Suprapubic skin (tissue), 4 donors: ENCODE measurements at regions not wholly inside any gene's neighbourhood (a gene's known extent, or its start where the extent isn't known, plus 50 kb on each side); places are given as distances from the start of the nearest gene placed in this dataset.
A peak's percentile ranks its signal among the peaks of the same experiment; 100 is the strongest.
"Not testable (repeated sequence)": the region's sequence is repeated elsewhere in the genome, so short reads cannot be mapped to it uniquely, and the experiment has no call there.

Experiments
- DNase-seq, 2 donors: peaks; one replicate each; pipeline ENCODE4 v3.0.0-alpha.2; 2019; ENCODE audit warnings: low spot score in 2 of 2
- H3K27ac ChIP-seq: fragments of 200-600 bp; sonication (generic); one replicate; pipeline ENCODE4 v1.5.1; 2019
- H3K27me3 ChIP-seq: fragments of 200-600 bp; sonication (generic); one replicate; pipeline ENCODE4 v1.5.1; 2019
- H3K36me3 ChIP-seq: fragments of 200-600 bp; sonication (generic); one replicate; pipeline ENCODE4 v1.5.1; 2019
- H3K4me1 ChIP-seq: fragments of 200-600 bp; sonication (generic); one replicate; pipeline ENCODE4 v1.5.1; 2019
- H3K4me3 ChIP-seq: fragments of 200-600 bp; sonication (generic); one replicate; pipeline ENCODE4 v1.5.1; 2019; ENCODE audit warnings: mild to moderate bottlenecking
- H3K9me3 ChIP-seq: fragments of 200-600 bp; sonication (generic); one replicate; pipeline ENCODE4 v1.5.1; 2019
- EP300 ChIP-seq: sonication (generic); formaldehyde crosslinking; IDR thresholded peaks from one replicate; pipeline ENCODE4 v1.6.1; 2017; ENCODE audit warnings: antibody characterized with exemption
- POLR2A ChIP-seq, 2 donors: fragments of 450-650 bp; IDR thresholded peaks; one replicate each; pipeline ENCODE4 v1.6.1; 2017; ENCODE audit warnings: antibody characterized with exemption in 2 of 2, mild to moderate bottlenecking in 2 of 2, moderate library complexity in 2 of 2
- POLR2AphosphoS5 ChIP-seq, 3 donors: sonication (generic); formaldehyde crosslinking; IDR thresholded peaks; one replicate each; pipeline ENCODE4 v1.6.1; 2017; ENCODE audit warnings: antibody characterized with exemption in 3 of 3
- WGBS: methylation state at CpG from one replicate; pipeline ENCODE4 v1.1.5; 2018; 5-methylcytosine and 5-hydroxymethylcytosine counted together
- TF ChIP-seq, protein P1 (sequence below), 2 donors: fragments of 200-600 bp in 1 of 2; fragments of 450-650 bp in 1 of 2; sonication (generic) in 1 of 2; IDR thresholded peaks; one replicate each; pipeline ENCODE4 v1.5.1; 2016 to 2019; ENCODE audit warnings: antibody characterized with exemption in 2 of 2, mild to moderate bottlenecking in 1 of 2, moderate library complexity in 1 of 2

DNA sequence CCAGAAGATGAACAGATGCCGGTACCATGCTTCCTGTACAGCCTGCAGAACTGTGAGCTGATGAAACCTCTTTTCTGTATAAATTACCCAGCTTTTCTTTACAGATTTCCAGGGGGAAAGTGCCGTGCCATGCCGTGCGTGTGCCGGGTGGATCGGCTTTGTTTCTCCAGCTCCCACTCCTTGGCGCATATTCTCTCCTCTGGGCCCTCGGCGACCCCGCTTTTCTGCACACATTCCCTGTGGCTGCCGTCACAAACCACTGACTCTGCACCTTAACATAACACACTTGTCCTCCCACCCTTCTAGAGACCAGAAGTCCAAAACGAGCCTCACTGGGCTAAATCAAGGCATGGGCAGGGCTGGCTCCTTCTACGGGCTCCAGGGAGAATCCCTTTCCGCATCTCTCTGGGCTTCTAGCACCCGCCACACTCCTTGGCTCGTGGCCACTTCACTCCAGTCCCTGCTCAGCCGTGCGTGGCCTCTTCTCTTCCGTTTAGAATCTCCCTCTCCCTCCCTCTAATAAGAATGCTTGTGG lies 164.9 kb downstream of the C16orf95 start:
- Histone ChIP-seq H3K9me3 (peaks cover 5% of the 10 kb centered on the region), H3K4me1 (no peaks in the 10 kb centered on the region), H3K27ac (no peak overlapping the region), H3K36me3 (no peaks in the 10 kb centered on the region), H3K27me3 (no peaks in the 10 kb centered on the region), H3K4me3 (no peak overlapping the region)
- peak in 1 of 2 donors; percentile 29 for DNase-seq
- 89% methylated on average over 19 of the region's 19 CpGs for WGBS
- TF ChIP-seq POLR2AphosphoS5 (IDR thresholded peaks at IDR 0.05), result no peak
- TF ChIP-seq, protein P1, sequence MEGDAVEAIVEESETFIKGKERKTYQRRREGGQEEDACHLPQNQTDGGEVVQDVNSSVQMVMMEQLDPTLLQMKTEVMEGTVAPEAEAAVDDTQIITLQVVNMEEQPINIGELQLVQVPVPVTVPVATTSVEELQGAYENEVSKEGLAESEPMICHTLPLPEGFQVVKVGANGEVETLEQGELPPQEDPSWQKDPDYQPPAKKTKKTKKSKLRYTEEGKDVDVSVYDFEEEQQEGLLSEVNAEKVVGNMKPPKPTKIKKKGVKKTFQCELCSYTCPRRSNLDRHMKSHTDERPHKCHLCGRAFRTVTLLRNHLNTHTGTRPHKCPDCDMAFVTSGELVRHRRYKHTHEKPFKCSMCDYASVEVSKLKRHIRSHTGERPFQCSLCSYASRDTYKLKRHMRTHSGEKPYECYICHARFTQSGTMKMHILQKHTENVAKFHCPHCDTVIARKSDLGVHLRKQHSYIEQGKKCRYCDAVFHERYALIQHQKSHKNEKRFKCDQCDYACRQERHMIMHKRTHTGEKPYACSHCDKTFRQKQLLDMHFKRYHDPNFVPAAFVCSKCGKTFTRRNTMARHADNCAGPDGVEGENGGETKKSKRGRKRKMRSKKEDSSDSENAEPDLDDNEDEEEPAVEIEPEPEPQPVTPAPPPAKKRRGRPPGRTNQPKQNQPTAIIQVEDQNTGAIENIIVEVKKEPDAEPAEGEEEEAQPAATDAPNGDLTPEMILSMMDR (IDR thresholded peaks at IDR 0.05), result no peak
- no peak for TF ChIP-seq POLR2A (IDR thresholded peaks at IDR 0.05)
- TF ChIP-seq EP300, result no peak

DNA sequence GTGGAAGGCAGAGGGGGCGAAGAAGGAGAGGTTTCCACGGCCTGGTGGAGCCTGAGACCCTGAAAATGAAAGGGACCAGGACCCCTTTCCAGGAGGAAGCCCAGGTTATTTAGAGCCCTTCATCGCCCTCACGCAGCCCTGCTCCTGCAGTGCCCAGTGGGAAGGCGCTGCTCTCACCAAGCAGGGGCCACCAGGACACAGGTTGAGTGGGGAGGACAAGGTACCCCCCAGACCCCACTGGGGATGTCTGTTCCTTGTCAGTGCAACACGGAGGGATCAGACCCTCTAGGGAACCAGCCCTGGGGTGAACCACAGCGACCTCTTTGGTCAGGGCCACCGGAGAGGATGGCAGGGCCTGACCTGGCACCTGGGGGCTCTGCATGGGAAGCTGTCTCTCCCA lies 163.9 kb downstream of the C16orf95 start:
- H3K4me1 ChIP-seq, result no peaks in the 10 kb centered on the region
- H3K27me3 ChIP-seq, result no peaks in the 10 kb centered on the region
- no peak overlapping the region for H3K27ac ChIP-seq
- no peak overlapping the region for H3K4me3 ChIP-seq
- H3K9me3 ChIP-seq, result peaks cover 5% of the 10 kb centered on the region
- no peaks in the 10 kb centered on the region for H3K36me3 ChIP-seq
- DNase-seq, result peak in 1 of 2 donors; percentile 33
- TF ChIP-seq, protein P1 (IDR thresholded peaks at IDR 0.05), result no peak
- TF ChIP-seq EP300 (no peak), POLR2A (IDR thresholded peaks at IDR 0.05) (no peak), POLR2AphosphoS5 (IDR thresholded peaks at IDR 0.05) (no peak)
- WGBS, result 97% methylated on average over 6 of the region's 8 CpGs

DNA sequence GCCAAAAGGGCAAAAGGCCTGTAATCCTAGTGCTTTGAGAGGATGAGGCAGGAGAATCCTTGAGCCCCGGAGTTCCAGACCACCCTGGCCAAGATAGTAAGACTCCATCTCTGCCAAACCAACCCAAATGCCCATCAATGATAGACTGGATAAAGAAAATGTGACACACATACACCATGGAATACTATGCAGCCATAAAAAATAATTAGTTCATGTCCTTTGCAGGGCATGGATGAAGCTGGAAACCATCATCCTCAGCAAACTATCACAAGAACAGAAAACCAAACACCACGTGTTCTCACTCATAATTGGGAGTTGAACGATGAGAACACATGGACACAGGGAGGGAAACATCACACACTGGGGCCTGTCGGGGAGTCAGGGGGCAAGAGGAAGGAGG lies 161.9 kb downstream of the C16orf95 start:
- 89% methylated on average over 4 of the region's 4 CpGs for WGBS
- not testable (repeated sequence) for H3K27ac ChIP-seq, H3K9me3 ChIP-seq, DNase-seq, H3K4me1 ChIP-seq, H3K27me3 ChIP-seq, H3K4me3 ChIP-seq, H3K36me3 ChIP-seq

DNA sequence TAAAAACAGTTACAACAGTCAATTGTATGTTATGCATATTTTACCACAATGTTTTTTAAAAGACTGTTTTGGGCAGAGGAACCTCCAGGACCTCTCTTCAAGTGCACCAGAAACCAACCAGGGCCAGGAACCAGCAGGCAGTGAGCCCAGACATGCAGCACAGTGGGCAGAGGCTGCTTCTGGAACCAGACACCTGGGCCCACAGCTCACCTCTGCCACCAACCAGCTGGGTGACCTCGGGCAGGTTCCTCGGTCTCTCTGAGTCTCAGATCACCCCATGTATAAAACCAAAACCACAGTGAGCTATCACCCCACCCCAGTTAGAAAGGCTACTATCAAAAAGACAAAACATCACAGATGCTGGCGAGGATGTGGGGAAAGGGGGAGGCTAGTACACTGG lies 161.0 kb downstream of the C16orf95 start:
- no peaks in the 10 kb centered on the region for H3K36me3 ChIP-seq
- 89% methylated on average over 3 of the region's 3 CpGs for WGBS
- peaks cover 7% of the 10 kb centered on the region for H3K4me1 ChIP-seq
- no peak overlapping the region for H3K27ac ChIP-seq
- no peak for TF ChIP-seq POLR2A (IDR thresholded peaks at IDR 0.05)
- TF ChIP-seq EP300, result no peak
- no peak for TF ChIP-seq POLR2AphosphoS5 (IDR thresholded peaks at IDR 0.05)
- TF ChIP-seq, protein P1 (IDR thresholded peaks at IDR 0.05), result no peak
- no peak for DNase-seq
- H3K27me3 ChIP-seq, result peaks cover 7% of the 10 kb centered on the region
- H3K9me3 ChIP-seq, result no peaks in the 10 kb centered on the region
- H3K4me3 ChIP-seq, result no peak overlapping the region

DNA sequence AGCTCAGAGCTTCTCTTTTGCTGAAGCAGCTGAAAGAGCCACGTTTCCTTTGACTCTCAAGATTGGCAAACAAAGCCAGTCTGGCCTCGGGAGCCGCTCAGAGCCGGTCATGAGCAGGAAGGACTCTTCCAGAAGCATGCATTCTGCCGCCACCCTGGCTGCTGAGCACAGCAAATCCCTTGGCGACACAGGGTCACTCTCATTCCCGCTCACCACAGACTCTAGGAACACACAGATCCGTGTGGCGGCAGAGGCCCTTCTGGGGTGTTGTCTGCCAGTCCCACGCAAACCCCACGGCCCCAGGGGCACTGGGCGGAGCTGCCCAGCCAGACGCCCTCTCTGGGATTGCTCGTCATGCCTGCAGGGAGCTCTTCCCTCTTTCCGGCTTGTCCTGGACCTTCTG lies 157.0 kb downstream of the C16orf95 start:
- Histone ChIP-seq H3K4me3 (no peak overlapping the region), H3K9me3 (no peaks in the 10 kb centered on the region), H3K27me3 (peaks cover 11% of the 10 kb centered on the region), H3K4me1 (peaks cover 7% of the 10 kb centered on the region), H3K36me3 (no peaks in the 10 kb centered on the region), H3K27ac (no peak overlapping the region)
- DNase-seq, result no peak
- TF ChIP-seq POLR2AphosphoS5 (IDR thresholded peaks at IDR 0.05), result no peak
- WGBS, result 27% methylated on average over 13 of the region's 15 CpGs

DNA sequence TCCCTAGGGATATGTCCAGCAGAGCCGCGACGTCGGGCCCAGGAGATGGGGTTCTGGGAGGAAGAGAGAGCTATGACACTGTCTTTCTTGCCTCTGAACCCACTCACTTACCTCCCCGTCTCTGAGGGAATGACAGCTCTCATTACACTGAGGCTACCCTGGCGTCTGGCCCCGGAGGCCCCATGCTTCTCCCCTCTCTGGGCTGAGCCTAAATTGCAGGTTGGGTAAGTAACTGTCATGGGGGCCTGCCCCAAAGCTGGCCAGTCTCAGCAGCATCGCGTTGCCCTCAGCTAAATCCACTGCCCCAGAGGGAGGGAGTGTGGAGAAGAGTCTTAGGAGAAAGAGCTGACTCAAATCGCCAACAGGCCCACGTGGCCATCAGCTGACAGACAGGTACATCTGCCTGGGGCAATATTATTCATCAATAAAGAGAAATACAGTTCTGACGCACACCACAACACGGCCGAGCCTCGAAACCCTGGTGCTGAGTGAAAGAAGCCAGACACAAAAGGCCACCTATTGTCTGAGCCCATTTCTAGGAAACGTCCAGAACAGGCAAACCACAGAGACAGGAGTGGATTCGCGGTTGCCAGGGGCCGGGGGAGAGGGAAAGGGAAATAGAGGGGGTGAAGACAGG lies 156.4 kb downstream of the C16orf95 start:
- Histone ChIP-seq H3K27ac (no peak overlapping the region), H3K27me3 (peaks cover 11% of the 10 kb centered on the region)

DNA sequence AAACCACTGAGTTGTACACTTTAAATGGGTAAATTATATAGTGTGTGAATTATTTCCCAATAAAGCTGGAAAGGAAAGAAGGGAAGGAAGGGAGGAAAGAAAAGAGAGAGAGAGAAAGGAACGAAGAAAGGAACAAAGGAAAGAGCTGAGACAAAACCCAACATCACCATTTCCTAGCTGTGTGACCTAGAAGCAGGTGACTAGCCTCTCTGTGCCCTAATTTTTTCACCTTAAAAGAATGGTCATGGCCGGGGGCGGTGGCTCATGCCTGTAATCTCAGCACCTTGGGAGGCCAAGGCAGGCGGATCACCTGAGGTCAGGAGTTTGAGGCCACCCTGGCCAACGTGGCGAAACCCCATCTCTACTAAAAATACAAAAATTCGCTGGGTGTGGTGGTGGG lies 155.8 kb downstream of the C16orf95 start:
- H3K36me3 ChIP-seq, H3K9me3 ChIP-seq, H3K27ac ChIP-seq, DNase-seq, H3K4me3 ChIP-seq, H3K4me1 ChIP-seq: not testable (repeated sequence)
- peaks cover 11% of the 10 kb centered on the region for H3K27me3 ChIP-seq
- WGBS, result 89% methylated on average over 7 of the region's 7 CpGs

More for the DNA sequence above, 156.4 kb downstream of the C16orf95 start:
- no peak for DNase-seq
- H3K4me1 ChIP-seq, result peaks cover 7% of the 10 kb centered on the region
- no peak overlapping the region for H3K4me3 ChIP-seq
- H3K9me3 ChIP-seq, result no peaks in the 10 kb centered on the region
- H3K36me3 ChIP-seq, result no peaks in the 10 kb centered on the region
- TF ChIP-seq, protein P1 (IDR thresholded peaks at IDR 0.05), result no peak
- TF ChIP-seq EP300 (no peak), POLR2AphosphoS5 (IDR thresholded peaks at IDR 0.05) (no peak), POLR2A (IDR thresholded peaks at IDR 0.05) (no peak)
- WGBS, result 50% methylated on average over 18 of the region's 19 CpGs
